HL-60 (cell line): ENCODE measurements at regions not wholly inside any gene's neighbourhood (a gene's known extent, or its start where the extent isn't known, plus 50 kb on each side); places are given as distances from the start of the nearest gene placed in this dataset.
"Not testable (repeated sequence)": the region's sequence is repeated elsewhere in the genome, so short reads cannot be mapped to it uniquely, and the experiment has no call there.

Source experiments
- CTCF ChIP-seq: IDR thresholded peaks from one replicate; pipeline ENCODE4 v1.5.1; 2011; ENCODE audit warnings: low read length, control low read depth, inconsistent platforms; ENCODE audit not compliant: insufficient read depth
- POLR2AphosphoS5 ChIP-seq: IDR thresholded peaks from 2 replicates; pipeline ENCODE4 v1.6.1; 2012; ENCODE audit warnings: low read depth

- TF ChIP-seq CTCF, POLR2AphosphoS5: not testable (repeated sequence)
Measured at GRCh38 chr1:143311154-143311553, 660.6 kb downstream of the FAM72C start.
